WTC11 (cell line): ENCODE measurements at regions not wholly inside any gene's neighbourhood (a gene's known extent, or its start where the extent isn't known, plus 50 kb on each side); places are given as distances from the start of the nearest gene placed in this dataset.

Source experiments
- CREM ChIP-seq: sonication (generic); formaldehyde crosslinking; IDR thresholded peaks from 2 replicates; pipeline ENCODE4 v1.8.1; 2022; ENCODE audit warnings: mild to moderate bottlenecking, missing genetic modification reagents, moderate library complexity
- ETV6 ChIP-seq: sonication (generic); formaldehyde crosslinking; IDR thresholded peaks from 2 replicates; pipeline ENCODE4 v1.8.1; 2022; ENCODE audit warnings: mild to moderate bottlenecking, missing genetic modification reagents
- JUN ChIP-seq: sonication (generic); formaldehyde crosslinking; IDR thresholded peaks from 2 replicates; pipeline ENCODE4 v1.8.0; 2023; ENCODE audit warnings: mild to moderate bottlenecking, missing genetic modification reagents
- NR2C2 ChIP-seq: sonication (generic); formaldehyde crosslinking; IDR thresholded peaks from 2 replicates; pipeline ENCODE4 v1.8.0; 2022; ENCODE audit warnings: mild to moderate bottlenecking, missing genetic modification reagents
- SP1 ChIP-seq: sonication (generic); formaldehyde crosslinking; conservative IDR thresholded peaks from 2 replicates; pipeline ENCODE4 v1.8.1; 2022; ENCODE audit warnings: missing genetic modification reagents
- TCF7 ChIP-seq: sonication (generic); formaldehyde crosslinking; IDR thresholded peaks from 2 replicates; pipeline ENCODE4 v1.8.0; 2022; ENCODE audit warnings: mild to moderate bottlenecking, low read depth, missing genetic modification reagents, moderate library complexity
- TF ChIP-seq, protein P1 (sequence below): fragments of 200-600 bp; IDR thresholded peaks from 2 replicates; pipeline ENCODE4 v1.8.0; 2022; ENCODE audit warnings: antibody characterized with exemption
- TF ChIP-seq, protein P2 (sequence below): sonication (generic); formaldehyde crosslinking; IDR thresholded peaks from 2 replicates; pipeline ENCODE4 v1.8.0; 2023; ENCODE audit warnings: missing genetic modification reagents, mild to moderate bottlenecking, borderline replicate concordance
- TF ChIP-seq, protein P3 (sequence below): sonication (generic); formaldehyde crosslinking; IDR thresholded peaks from 2 replicates; pipeline ENCODE4 v1.8.0; 2022; ENCODE audit warnings: mild to moderate bottlenecking, missing genetic modification reagents
- TF ChIP-seq, protein P4 (sequence below): sonication (generic); formaldehyde crosslinking; IDR thresholded peaks from 2 replicates; pipeline ENCODE4 v1.8.1; 2022; ENCODE audit warnings: low read depth, mild to moderate bottlenecking, moderate library complexity, missing genetic modification reagents, borderline replicate concordance
- TF ChIP-seq, protein P5 (sequence below): sonication (generic); formaldehyde crosslinking; IDR thresholded peaks from 2 replicates; pipeline ENCODE4 v1.8.1; 2023; ENCODE audit warnings: mild to moderate bottlenecking, missing genetic modification reagents, moderate library complexity
- TF ChIP-seq, protein P6 (sequence below): fragments of 250-450 bp; sonication (Bioruptor Pico); IDR thresholded peaks from 2 replicates; pipeline ENCODE4 v2.1.2; 2022; ENCODE audit warnings: mild to moderate bottlenecking, moderate library complexity
- TF ChIP-seq, protein P7 (sequence below): sonication (generic); formaldehyde crosslinking; conservative IDR thresholded peaks from 2 replicates; pipeline ENCODE4 v1.8.1; 2022; ENCODE audit warnings: mild to moderate bottlenecking, missing genetic modification reagents

DNA sequence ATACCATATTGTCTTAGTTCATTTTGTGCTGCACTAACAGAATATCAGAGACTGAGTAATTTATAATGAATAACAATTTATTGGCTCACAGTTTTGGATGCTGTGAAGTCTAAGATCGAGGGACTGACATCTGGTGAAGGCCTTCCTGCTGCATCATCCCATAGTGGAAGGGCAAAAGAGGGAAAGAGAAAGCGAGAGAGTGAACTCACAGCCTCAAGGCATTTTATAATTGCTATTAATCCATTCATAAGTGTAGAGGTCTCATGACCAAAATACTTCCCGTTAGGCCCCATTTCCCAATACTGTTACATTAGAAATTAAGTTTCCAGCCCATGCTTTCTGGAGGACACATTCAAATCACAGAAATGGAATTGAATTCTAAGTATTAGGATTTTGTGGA lies 554.4 kb downstream of the TRAM1L1 start:
- TF ChIP-seq, protein P1, sequence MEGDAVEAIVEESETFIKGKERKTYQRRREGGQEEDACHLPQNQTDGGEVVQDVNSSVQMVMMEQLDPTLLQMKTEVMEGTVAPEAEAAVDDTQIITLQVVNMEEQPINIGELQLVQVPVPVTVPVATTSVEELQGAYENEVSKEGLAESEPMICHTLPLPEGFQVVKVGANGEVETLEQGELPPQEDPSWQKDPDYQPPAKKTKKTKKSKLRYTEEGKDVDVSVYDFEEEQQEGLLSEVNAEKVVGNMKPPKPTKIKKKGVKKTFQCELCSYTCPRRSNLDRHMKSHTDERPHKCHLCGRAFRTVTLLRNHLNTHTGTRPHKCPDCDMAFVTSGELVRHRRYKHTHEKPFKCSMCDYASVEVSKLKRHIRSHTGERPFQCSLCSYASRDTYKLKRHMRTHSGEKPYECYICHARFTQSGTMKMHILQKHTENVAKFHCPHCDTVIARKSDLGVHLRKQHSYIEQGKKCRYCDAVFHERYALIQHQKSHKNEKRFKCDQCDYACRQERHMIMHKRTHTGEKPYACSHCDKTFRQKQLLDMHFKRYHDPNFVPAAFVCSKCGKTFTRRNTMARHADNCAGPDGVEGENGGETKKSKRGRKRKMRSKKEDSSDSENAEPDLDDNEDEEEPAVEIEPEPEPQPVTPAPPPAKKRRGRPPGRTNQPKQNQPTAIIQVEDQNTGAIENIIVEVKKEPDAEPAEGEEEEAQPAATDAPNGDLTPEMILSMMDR, result no peak
- TF ChIP-seq NR2C2 (CRISPR knock-in tag), result no peak
- no peak for TF ChIP-seq CREM (CRISPR knock-in tag)
- TF ChIP-seq JUN, result no peak
- TF ChIP-seq TCF7 (CRISPR knock-in tag), result no peak
- no peak for TF ChIP-seq ETV6 (CRISPR knock-in tag)
- TF ChIP-seq, protein P2, sequence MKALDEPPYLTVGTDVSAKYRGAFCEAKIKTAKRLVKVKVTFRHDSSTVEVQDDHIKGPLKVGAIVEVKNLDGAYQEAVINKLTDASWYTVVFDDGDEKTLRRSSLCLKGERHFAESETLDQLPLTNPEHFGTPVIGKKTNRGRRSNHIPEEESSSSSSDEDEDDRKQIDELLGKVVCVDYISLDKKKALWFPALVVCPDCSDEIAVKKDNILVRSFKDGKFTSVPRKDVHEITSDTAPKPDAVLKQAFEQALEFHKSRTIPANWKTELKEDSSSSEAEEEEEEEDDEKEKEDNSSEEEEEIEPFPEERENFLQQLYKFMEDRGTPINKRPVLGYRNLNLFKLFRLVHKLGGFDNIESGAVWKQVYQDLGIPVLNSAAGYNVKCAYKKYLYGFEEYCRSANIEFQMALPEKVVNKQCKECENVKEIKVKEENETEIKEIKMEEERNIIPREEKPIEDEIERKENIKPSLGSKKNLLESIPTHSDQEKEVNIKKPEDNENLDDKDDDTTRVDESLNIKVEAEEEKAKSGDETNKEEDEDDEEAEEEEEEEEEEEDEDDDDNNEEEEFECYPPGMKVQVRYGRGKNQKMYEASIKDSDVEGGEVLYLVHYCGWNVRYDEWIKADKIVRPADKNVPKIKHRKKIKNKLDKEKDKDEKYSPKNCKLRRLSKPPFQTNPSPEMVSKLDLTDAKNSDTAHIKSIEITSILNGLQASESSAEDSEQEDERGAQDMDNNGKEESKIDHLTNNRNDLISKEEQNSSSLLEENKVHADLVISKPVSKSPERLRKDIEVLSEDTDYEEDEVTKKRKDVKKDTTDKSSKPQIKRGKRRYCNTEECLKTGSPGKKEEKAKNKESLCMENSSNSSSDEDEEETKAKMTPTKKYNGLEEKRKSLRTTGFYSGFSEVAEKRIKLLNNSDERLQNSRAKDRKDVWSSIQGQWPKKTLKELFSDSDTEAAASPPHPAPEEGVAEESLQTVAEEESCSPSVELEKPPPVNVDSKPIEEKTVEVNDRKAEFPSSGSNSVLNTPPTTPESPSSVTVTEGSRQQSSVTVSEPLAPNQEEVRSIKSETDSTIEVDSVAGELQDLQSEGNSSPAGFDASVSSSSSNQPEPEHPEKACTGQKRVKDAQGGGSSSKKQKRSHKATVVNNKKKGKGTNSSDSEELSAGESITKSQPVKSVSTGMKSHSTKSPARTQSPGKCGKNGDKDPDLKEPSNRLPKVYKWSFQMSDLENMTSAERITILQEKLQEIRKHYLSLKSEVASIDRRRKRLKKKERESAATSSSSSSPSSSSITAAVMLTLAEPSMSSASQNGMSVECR, result no peak
- no peak for TF ChIP-seq SP1
- TF ChIP-seq, protein P3, sequence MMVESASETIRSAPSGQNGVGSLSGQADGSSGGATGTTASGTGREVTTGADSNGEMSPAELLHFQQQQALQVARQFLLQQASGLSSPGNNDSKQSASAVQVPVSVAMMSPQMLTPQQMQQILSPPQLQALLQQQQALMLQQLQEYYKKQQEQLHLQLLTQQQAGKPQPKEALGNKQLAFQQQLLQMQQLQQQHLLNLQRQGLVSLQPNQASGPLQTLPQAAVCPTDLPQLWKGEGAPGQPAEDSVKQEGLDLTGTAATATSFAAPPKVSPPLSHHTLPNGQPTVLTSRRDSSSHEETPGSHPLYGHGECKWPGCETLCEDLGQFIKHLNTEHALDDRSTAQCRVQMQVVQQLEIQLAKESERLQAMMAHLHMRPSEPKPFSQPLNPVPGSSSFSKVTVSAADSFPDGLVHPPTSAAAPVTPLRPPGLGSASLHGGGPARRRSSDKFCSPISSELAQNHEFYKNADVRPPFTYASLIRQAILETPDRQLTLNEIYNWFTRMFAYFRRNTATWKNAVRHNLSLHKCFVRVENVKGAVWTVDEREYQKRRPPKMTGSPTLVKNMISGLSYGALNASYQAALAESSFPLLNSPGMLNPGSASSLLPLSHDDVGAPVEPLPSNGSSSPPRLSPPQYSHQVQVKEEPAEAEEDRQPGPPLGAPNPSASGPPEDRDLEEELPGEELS, result no peak
- TF ChIP-seq, protein P4, sequence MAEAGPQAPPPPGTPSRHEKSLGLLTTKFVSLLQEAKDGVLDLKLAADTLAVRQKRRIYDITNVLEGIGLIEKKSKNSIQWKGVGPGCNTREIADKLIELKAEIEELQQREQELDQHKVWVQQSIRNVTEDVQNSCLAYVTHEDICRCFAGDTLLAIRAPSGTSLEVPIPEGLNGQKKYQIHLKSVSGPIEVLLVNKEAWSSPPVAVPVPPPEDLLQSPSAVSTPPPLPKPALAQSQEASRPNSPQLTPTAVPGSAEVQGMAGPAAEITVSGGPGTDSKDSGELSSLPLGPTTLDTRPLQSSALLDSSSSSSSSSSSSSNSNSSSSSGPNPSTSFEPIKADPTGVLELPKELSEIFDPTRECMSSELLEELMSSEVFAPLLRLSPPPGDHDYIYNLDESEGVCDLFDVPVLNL, result no peak
- TF ChIP-seq, protein P5, sequence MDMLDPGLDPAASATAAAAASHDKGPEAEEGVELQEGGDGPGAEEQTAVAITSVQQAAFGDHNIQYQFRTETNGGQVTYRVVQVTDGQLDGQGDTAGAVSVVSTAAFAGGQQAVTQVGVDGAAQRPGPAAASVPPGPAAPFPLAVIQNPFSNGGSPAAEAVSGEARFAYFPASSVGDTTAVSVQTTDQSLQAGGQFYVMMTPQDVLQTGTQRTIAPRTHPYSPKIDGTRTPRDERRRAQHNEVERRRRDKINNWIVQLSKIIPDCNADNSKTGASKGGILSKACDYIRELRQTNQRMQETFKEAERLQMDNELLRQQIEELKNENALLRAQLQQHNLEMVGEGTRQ (CRISPR knock-in tag), result no peak
- TF ChIP-seq, protein P6, sequence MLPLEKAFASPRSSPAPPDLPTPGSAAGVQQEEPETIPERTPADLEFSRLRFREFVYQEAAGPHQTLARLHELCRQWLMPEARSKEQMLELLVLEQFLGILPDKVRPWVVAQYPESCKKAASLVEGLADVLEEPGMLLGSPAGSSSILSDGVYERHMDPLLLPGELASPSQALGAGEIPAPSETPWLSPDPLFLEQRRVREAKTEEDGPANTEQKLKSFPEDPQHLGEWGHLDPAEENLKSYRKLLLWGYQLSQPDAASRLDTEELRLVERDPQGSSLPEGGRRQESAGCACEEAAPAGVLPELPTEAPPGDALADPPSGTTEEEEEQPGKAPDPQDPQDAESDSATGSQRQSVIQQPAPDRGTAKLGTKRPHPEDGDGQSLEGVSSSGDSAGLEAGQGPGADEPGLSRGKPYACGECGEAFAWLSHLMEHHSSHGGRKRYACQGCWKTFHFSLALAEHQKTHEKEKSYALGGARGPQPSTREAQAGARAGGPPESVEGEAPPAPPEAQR, result no peak
- TF ChIP-seq, protein P7, sequence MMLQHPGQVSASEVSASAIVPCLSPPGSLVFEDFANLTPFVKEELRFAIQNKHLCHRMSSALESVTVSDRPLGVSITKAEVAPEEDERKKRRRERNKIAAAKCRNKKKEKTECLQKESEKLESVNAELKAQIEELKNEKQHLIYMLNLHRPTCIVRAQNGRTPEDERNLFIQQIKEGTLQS (CRISPR knock-in tag), result no peak
